HFFc6 (cell line): ENCODE measurements at regions not wholly inside any gene's neighbourhood (a gene's known extent, or its start where the extent isn't known, plus 50 kb on each side); places are given as distances from the start of the nearest gene placed in this dataset.

Source experiments
- DNase-seq: peaks from one replicate; pipeline ENCODE4 v3.0.0-alpha.2; 2018
- H3K27ac Mint-ChIP-seq: 2 replicates; pipeline ENCODE4 v1.8.0; 2020; ENCODE audit warnings: mild to moderate bottlenecking, mixed read lengths
- H3K27me3 Mint-ChIP-seq: 2 replicates; pipeline ENCODE4 v1.8.0; 2021; ENCODE audit warnings: mild to moderate bottlenecking, moderate library complexity, mixed read lengths; ENCODE audit not compliant: insufficient read depth
- H3K36me3 Mint-ChIP-seq: 2 replicates; pipeline ENCODE4 v1.8.0; 2021; ENCODE audit warnings: low read depth, mixed read lengths
- H3K4me1 Mint-ChIP-seq: 2 replicates; pipeline ENCODE4 v1.8.0; 2020; ENCODE audit warnings: low read depth, mixed read lengths
- H3K4me3 Mint-ChIP-seq: 2 replicates; pipeline ENCODE4 v1.8.0; 2020; ENCODE audit warnings: mild to moderate bottlenecking, moderate library complexity, mixed read lengths
- H3K9me3 Mint-ChIP-seq: 2 replicates; pipeline ENCODE4 v1.8.0; 2020; ENCODE audit warnings: mild to moderate bottlenecking, mixed read lengths
- TF ChIP-seq, protein P1 (sequence below): fragments of 200-600 bp; sonication (generic); IDR thresholded peaks from 2 replicates; pipeline ENCODE4 v1.5.0; 2021; ENCODE audit warnings: antibody characterized with exemption, mild to moderate bottlenecking

- H3K36me3 Mint-ChIP-seq, result peaks cover 3% of the 10 kb centered on the region; the same call in 1 of the 2 replicates
- H3K27ac Mint-ChIP-seq, result no peak overlapping the region
- H3K9me3 Mint-ChIP-seq, result peaks cover 57% of the 10 kb centered on the region
- H3K27me3 Mint-ChIP-seq, result no peaks in the 10 kb centered on the region
- H3K4me1 Mint-ChIP-seq, result no peaks in the 10 kb centered on the region
- H3K4me3 Mint-ChIP-seq, result no peak overlapping the region
- DNase-seq, result no peak
- TF ChIP-seq, protein P1, sequence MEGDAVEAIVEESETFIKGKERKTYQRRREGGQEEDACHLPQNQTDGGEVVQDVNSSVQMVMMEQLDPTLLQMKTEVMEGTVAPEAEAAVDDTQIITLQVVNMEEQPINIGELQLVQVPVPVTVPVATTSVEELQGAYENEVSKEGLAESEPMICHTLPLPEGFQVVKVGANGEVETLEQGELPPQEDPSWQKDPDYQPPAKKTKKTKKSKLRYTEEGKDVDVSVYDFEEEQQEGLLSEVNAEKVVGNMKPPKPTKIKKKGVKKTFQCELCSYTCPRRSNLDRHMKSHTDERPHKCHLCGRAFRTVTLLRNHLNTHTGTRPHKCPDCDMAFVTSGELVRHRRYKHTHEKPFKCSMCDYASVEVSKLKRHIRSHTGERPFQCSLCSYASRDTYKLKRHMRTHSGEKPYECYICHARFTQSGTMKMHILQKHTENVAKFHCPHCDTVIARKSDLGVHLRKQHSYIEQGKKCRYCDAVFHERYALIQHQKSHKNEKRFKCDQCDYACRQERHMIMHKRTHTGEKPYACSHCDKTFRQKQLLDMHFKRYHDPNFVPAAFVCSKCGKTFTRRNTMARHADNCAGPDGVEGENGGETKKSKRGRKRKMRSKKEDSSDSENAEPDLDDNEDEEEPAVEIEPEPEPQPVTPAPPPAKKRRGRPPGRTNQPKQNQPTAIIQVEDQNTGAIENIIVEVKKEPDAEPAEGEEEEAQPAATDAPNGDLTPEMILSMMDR, result no peak
Measured at GRCh38 chr2:6181525-6181924, 489.3 kb downstream of the SOX11 start.

DNA sequence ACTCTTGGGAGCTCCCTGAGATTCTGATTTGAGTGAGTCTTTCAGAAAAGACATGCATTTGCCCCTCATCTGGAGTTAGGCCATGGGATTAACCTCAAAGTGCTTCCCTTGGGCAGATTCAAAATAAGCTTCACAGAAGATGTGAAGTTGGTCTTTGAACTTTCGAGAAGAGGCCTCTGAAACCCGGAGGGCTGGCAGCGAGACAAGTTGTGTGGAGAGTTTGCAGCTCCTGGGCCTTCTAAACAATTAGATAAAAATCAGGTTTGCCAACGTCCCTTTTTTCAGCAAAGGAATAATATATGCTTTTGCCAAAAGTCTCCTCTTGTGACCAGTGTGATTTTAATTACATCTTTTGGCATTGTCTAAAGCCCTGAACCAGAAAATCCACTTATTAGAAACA lies 489.7 kb downstream of the SOX11 start:
- Mint-ChIP-seq H3K36me3 (peaks cover 3% of the 10 kb centered on the region; the same call in 1 of the 2 replicates), H3K4me3 (no peak overlapping the region), H3K27me3 (no peaks in the 10 kb centered on the region), H3K27ac (no peak overlapping the region), H3K4me1 (no peaks in the 10 kb centered on the region), H3K9me3 (peaks cover 61% of the 10 kb centered on the region)
- DNase-seq, result no peak
- TF ChIP-seq, protein P1, result no peak

DNA sequence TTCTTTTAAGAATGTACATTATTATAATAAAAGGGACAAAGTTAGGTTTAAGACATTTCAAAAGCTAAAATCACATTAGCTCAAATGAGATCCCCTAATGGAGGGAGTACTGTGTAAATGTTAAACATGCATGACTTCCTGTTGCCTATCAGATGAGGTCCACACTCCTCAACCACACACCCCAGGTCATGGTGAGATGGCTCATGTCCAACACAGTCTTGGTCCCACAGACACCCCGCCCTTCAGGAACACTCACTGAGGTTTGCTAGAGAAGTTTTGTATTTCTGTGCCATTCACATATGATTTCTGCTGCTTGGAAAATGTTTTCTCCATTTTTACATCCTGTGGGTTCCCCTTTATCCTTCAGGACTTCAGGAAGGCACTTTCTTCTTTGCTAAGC lies 491.0 kb downstream of the SOX11 start:
- Mint-ChIP-seq H3K36me3 (peaks cover 3% of the 10 kb centered on the region; the same call in 1 of the 2 replicates), H3K4me1 (no peaks in the 10 kb centered on the region), H3K27ac (no peak overlapping the region), H3K27me3 (no peaks in the 10 kb centered on the region; the same call in 1 of the 2 replicates), H3K4me3 (no peak overlapping the region), H3K9me3 (peaks cover 58% of the 10 kb centered on the region)
- TF ChIP-seq, protein P1, result no peak
- no peak for DNase-seq

GRCh38 chr2:6184532-6185292 lies 492.5 kb downstream of the SOX11 start:
- Mint-ChIP-seq H3K4me3 (no peak overlapping the region), H3K27ac (no peak overlapping the region), H3K4me1 (no peaks in the 10 kb centered on the region), H3K36me3 (peaks cover 3% of the 10 kb centered on the region; the same call in 1 of the 2 replicates), H3K9me3 (peaks cover 66% of the 10 kb centered on the region), H3K27me3 (no peaks in the 10 kb centered on the region; the same call in 1 of the 2 replicates)
- no peak for DNase-seq
- TF ChIP-seq, protein P1, result no peak

- TF ChIP-seq, protein P1, result no peak
- Mint-ChIP-seq H3K36me3 (peaks cover 3% of the 10 kb centered on the region; the same call in 1 of the 2 replicates), H3K9me3 (peaks cover 71% of the 10 kb centered on the region), H3K27ac (no peak overlapping the region), H3K4me3 (no peak overlapping the region), H3K27me3 (no peaks in the 10 kb centered on the region; the same call in 1 of the 2 replicates), H3K4me1 (no peaks in the 10 kb centered on the region)
- no peak for DNase-seq
Measured at GRCh38 chr2:6186332-6187151, 494.4 kb downstream of the SOX11 start.
